Astrocyte of the cerebellum (primary cell): ENCODE measurements at regions not wholly inside any gene's neighbourhood (a gene's known extent, or its start where the extent isn't known, plus 50 kb on each side); places are given as distances from the start of the nearest gene placed in this dataset.

Experiments
- DNase-seq: peaks from one replicate; pipeline ENCODE4 v3.0.0-alpha.2; 2011; ENCODE audit warnings: low read depth
- H3K4me3 ChIP-seq: 2 replicates; pipeline ENCODE4 v1.5.1; 2011; ENCODE audit warnings: mild to moderate bottlenecking, low read depth, low read length, moderate library complexity
- in situ Hi-C: cut with HindIII; loops from 2 replicates; pipeline ENCODE4 v1.10.0; 2017; ENCODE audit warnings: low sequenced_read_pairs
- TF ChIP-seq, protein P1 (sequence below): IDR thresholded peaks from 2 replicates; pipeline ENCODE4 v1.5.1; 2012; ENCODE audit warnings: low read length, low read depth, moderate library complexity, mild to moderate bottlenecking; ENCODE audit errors: missing control alignments

- in situ Hi-C loops: no loop called here
- TF ChIP-seq, protein P1, sequence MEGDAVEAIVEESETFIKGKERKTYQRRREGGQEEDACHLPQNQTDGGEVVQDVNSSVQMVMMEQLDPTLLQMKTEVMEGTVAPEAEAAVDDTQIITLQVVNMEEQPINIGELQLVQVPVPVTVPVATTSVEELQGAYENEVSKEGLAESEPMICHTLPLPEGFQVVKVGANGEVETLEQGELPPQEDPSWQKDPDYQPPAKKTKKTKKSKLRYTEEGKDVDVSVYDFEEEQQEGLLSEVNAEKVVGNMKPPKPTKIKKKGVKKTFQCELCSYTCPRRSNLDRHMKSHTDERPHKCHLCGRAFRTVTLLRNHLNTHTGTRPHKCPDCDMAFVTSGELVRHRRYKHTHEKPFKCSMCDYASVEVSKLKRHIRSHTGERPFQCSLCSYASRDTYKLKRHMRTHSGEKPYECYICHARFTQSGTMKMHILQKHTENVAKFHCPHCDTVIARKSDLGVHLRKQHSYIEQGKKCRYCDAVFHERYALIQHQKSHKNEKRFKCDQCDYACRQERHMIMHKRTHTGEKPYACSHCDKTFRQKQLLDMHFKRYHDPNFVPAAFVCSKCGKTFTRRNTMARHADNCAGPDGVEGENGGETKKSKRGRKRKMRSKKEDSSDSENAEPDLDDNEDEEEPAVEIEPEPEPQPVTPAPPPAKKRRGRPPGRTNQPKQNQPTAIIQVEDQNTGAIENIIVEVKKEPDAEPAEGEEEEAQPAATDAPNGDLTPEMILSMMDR: no peak
These were observed 113.1 kb downstream of the C9orf50 start for GRCh38 chr9:129507805-129508204.

GRCh38 chr9:129506892-129507291 is 114.0 kb downstream of the C9orf50 start:
- H3K4me3 ChIP-seq: no peak overlapping the region
- TF ChIP-seq, protein P1: no peak
- DNase-seq: no peak
- in situ Hi-C loops: no loop called here

More at GRCh38 chr9:129507805-129508204, 113.1 kb downstream of the C9orf50 start:
- H3K4me3 ChIP-seq: no peak overlapping the region
- no peak for DNase-seq

DNA sequence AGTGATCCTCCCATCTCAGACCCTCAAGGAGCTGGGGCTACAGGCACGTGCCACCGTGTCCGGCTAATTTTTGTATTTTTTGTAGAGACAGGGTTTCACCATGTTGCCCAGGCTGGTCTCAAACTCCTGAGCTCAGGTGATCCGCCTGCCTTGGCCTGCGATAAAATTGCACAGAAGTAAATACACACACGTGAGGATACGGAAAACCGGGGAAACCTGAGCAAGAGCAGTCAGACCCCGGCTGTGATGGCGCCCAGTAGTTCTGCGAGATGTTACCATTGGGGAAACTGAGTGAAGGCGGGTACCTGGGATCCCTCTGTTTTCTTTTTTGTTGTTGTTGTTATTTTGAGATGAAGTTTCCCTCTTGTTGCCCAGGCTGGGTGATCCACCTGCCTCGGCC is 114.9 kb downstream of the C9orf50 start:
- H3K4me3 ChIP-seq: no peak overlapping the region
- in situ Hi-C loops: no loop called here
- TF ChIP-seq, protein P1: no peak
- no peak for DNase-seq

GRCh38 chr9:129505270-129505902 is 115.5 kb downstream of the C9orf50 start:
- TF ChIP-seq, protein P1: no peak
- no peak overlapping the region for H3K4me3 ChIP-seq
- DNase-seq: no peak
- in situ Hi-C loops: no loop called here

DNA sequence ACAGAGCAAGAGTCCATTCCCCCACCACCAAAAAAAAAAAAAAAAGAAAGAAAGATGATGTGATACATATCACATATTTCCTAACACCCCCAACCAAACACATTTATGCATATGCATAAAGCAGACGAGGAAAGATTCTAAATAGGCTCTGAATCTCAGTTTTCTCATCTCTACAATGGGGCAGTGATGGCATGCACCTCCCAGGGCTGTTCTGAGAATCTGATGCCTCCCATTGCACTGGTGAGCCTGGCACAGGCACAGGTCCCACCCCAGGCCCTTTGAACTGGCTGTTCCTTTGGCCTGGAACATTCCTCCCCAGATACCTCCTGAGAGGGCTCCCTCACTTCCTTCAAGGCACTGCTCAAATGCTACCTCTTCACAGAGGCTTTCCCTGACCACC is 116.5 kb downstream of the C9orf50 start:
- H3K4me3 ChIP-seq: no peak overlapping the region
- in situ Hi-C loops: no loop called here
- TF ChIP-seq, protein P1: no peak
- DNase-seq: no peak

DNA sequence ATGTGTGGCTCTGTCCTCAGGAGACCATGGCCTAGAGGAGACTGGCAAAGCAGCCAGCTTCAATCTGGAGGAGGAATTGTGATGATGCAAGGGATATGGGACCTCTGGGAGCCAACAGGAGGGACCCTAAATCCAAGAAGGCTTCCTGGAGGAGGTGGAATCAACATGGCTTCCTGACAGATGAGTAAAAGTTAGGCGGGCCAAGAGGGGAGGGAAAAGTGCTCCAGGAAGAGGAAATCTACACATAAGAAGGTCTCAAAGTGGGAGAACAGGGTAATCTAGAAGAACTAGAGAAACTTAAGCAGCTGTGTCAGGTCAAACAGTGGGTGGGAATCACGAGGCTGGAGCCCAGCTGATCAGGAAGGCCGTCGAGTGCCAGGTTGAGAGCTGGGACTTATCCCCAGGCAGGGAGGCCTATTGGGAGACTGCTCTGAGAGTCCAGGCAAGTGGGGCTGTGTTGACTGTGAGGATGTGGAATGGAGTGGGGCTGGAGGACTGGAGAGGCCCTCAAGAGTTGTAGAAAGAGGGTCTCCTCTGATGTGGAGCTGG is 119.1 kb downstream of the C9orf50 start:
- TF ChIP-seq, protein P1: no peak

More for the DNA sequence above, 119.1 kb downstream of the C9orf50 start:
- H3K4me3 ChIP-seq: no peak overlapping the region
- DNase-seq: no peak
- in situ Hi-C loops: no loop called here
